Adipocyte (in vitro differentiated cells): ENCODE measurements at regions not wholly inside any gene's neighbourhood (a gene's known extent, or its start where the extent isn't known, plus 50 kb on each side); places are given as distances from the start of the nearest gene placed in this dataset.
"Not testable (repeated sequence)": the region's sequence is repeated elsewhere in the genome, so short reads cannot be mapped to it uniquely, and the experiment has no call there.

Source experiments
- DNase-seq: peaks from one replicate; pipeline ENCODE4 v3.0.0-alpha.2; 2015; ENCODE audit warnings: low read depth
- H3K27me3 ChIP-seq: replicated peaks from 2 replicates; pipeline ENCODE4 v1.7.0; 2013; ENCODE audit warnings: mild to moderate bottlenecking, low read length, moderate library complexity; ENCODE audit not compliant: control insufficient read depth, insufficient read depth
- H3K36me3 ChIP-seq: 2 replicates; pipeline ENCODE4 v1.7.0; 2013; ENCODE audit warnings: low read length, mild to moderate bottlenecking, moderate library complexity; ENCODE audit not compliant: control insufficient read depth, insufficient read depth, severe bottlenecking
- H3K4me1 ChIP-seq: 2 replicates; pipeline ENCODE4 v1.7.0; 2013; ENCODE audit warnings: mild to moderate bottlenecking, low read length, moderate library complexity; ENCODE audit not compliant: control insufficient read depth, insufficient read depth
- H3K4me3 ChIP-seq: 2 replicates; pipeline ENCODE4 v1.7.0; 2013; ENCODE audit warnings: mild to moderate bottlenecking, low read length, moderate library complexity
- H3K9ac ChIP-seq: 2 replicates; pipeline ENCODE4 v1.7.0; 2013; ENCODE audit warnings: mild to moderate bottlenecking, low read length, moderate library complexity
- H3K9me3 ChIP-seq: 2 replicates; pipeline ENCODE4 v1.7.0; 2013; ENCODE audit warnings: mild to moderate bottlenecking, low read length, moderate library complexity; ENCODE audit not compliant: control insufficient read depth

GRCh38 chr14:50023671-50024490 is 92.5 kb downstream of the VCPKMT start:
- peak overlapping the region; percentile 68 for H3K4me3 ChIP-seq
- H3K9me3 ChIP-seq = peaks cover 11% of the 10 kb centered on the region
- H3K27me3 ChIP-seq = no peaks in the 10 kb centered on the region
- H3K36me3 ChIP-seq = no peaks in the 10 kb centered on the region
- H3K4me1 ChIP-seq = peaks cover 30% of the 10 kb centered on the region
- peak overlapping the region; percentile 65 for H3K9ac ChIP-seq
- peak; percentile 79 for DNase-seq

GRCh38 chr14:50025073-50025472 is 91.3 kb downstream of the VCPKMT start:
- Histone ChIP-seq H3K4me1 (peaks cover 27% of the 10 kb centered on the region), H3K27me3 (no peaks in the 10 kb centered on the region), H3K9ac (no peak overlapping the region), H3K9me3 (peaks cover 7% of the 10 kb centered on the region), H3K36me3 (no peaks in the 10 kb centered on the region), H3K4me3 (no peak overlapping the region)
- no peak for DNase-seq

- peaks cover 23% of the 10 kb centered on the region for H3K4me1 ChIP-seq
- no peak overlapping the region for H3K9ac ChIP-seq
- peaks cover 3% of the 10 kb centered on the region for H3K9me3 ChIP-seq
- no peak overlapping the region for H3K4me3 ChIP-seq
- H3K27me3 ChIP-seq = no peaks in the 10 kb centered on the region
- no peaks in the 10 kb centered on the region for H3K36me3 ChIP-seq
- no peak for DNase-seq
Observed at GRCh38 chr14:50025776-50026175, 90.6 kb downstream of the VCPKMT start.

- Histone ChIP-seq H3K4me3 (no peak overlapping the region), H3K36me3 (no peaks in the 10 kb centered on the region), H3K4me1 (peaks cover 18% of the 10 kb centered on the region), H3K27me3 (no peaks in the 10 kb centered on the region), H3K9me3 (peaks cover 3% of the 10 kb centered on the region), H3K9ac (no peak overlapping the region)
- DNase-seq = no peak
Observed at GRCh38 chr14:50026396-50026795, 90.0 kb downstream of the VCPKMT start.

- no peaks in the 10 kb centered on the region for H3K27me3 ChIP-seq
- H3K9me3 ChIP-seq = peaks cover 3% of the 10 kb centered on the region
- H3K9ac ChIP-seq = no peak overlapping the region
- H3K36me3 ChIP-seq = no peaks in the 10 kb centered on the region
- no peak overlapping the region for H3K4me3 ChIP-seq
- DNase-seq = no peak
- H3K4me1 ChIP-seq = peaks cover 28% of the 10 kb centered on the region
Observed at GRCh38 chr14:50027816-50028215, 88.6 kb downstream of the VCPKMT start.

- Histone ChIP-seq H3K9ac (no peak overlapping the region), H3K4me3 (no peak overlapping the region), H3K4me1 (peaks cover 24% of the 10 kb centered on the region), H3K36me3 (no peaks in the 10 kb centered on the region), H3K9me3 (peaks cover 3% of the 10 kb centered on the region), H3K27me3 (no peaks in the 10 kb centered on the region)
- no peak for DNase-seq
Observed at GRCh38 chr14:50028458-50028857, 87.9 kb downstream of the VCPKMT start.

GRCh38 chr14:50030036-50030435 is 86.3 kb downstream of the VCPKMT start:
- Histone ChIP-seq H3K36me3 (no peaks in the 10 kb centered on the region), H3K27me3 (no peaks in the 10 kb centered on the region), H3K9ac (no peak overlapping the region), H3K4me1 (peaks cover 10% of the 10 kb centered on the region), H3K9me3 (peaks cover 3% of the 10 kb centered on the region), H3K4me3 (no peak overlapping the region)
- DNase-seq = no peak

GRCh38 chr14:50030911-50031310 is 85.5 kb downstream of the VCPKMT start:
- not testable (repeated sequence) for H3K36me3 ChIP-seq, DNase-seq, H3K9ac ChIP-seq, H3K4me3 ChIP-seq, H3K9me3 ChIP-seq, H3K27me3 ChIP-seq
- H3K4me1 ChIP-seq = peaks cover 10% of the 10 kb centered on the region

GRCh38 chr14:50031602-50032313 is 84.6 kb downstream of the VCPKMT start:
- Histone ChIP-seq H3K9me3 (no peaks in the 10 kb centered on the region), H3K9ac (peak overlapping the region; percentile 38), H3K36me3 (no peaks in the 10 kb centered on the region), H3K4me1 (peaks cover 10% of the 10 kb centered on the region), H3K27me3 (no peaks in the 10 kb centered on the region), H3K4me3 (no peak overlapping the region)
- no peak for DNase-seq

- H3K27me3 ChIP-seq, H3K4me3 ChIP-seq, H3K9me3 ChIP-seq, H3K36me3 ChIP-seq, DNase-seq: not testable (repeated sequence)
- H3K4me1 ChIP-seq = peaks cover 10% of the 10 kb centered on the region
- peak overlapping the region; percentile 38 for H3K9ac ChIP-seq
Observed at GRCh38 chr14:50032462-50033167, 83.8 kb downstream of the VCPKMT start.

- H3K4me1 ChIP-seq = peaks cover 29% of the 10 kb centered on the region
- H3K9me3 ChIP-seq = no peaks in the 10 kb centered on the region
- H3K4me3 ChIP-seq = no peak overlapping the region
- H3K36me3 ChIP-seq = no peaks in the 10 kb centered on the region
- H3K27me3 ChIP-seq = no peaks in the 10 kb centered on the region
- DNase-seq = no peak
- no peak overlapping the region for H3K9ac ChIP-seq
Observed at GRCh38 chr14:50035214-50035613, 81.2 kb downstream of the VCPKMT start.
